ENCODE measurements at regions not wholly inside any gene's neighbourhood (a gene's known extent, or its start where the extent isn't known, plus 50 kb on each side); places are given as distances from the start of the nearest gene placed in this dataset.

- ATAC-seq (no peak), DNase-seq (ENCODE audit: low spot score) (no peak), FAIRE-seq (no peak)
- H3K4me1 ChIP-seq (ENCODE audit: insufficient read depth, low read length): no peaks in the 10 kb centered on the region
- CTCF ChIA-PET (ENCODE audit: low intra/inter-chr PET ratio, low total read pairs): no interaction called here
- no peak overlapping the region for H3K4me3 ChIP-seq (replicated peaks in 1 of 3; ENCODE audit: insufficient read depth in 1 of 3, low read depth in 2 of 3, low read length in 3 of 3)
- no peaks in the 10 kb centered on the region for H3K9me3 ChIP-seq (ENCODE audit: low read length)
- intact Hi-C loops (cut with micrococcal nuclease; ENCODE audit: unreplicated experiment): no loop called here
- no peaks in the 10 kb centered on the region for H4K20me1 ChIP-seq (ENCODE audit: insufficient read depth, low read length)
- H3K79me2 ChIP-seq (ENCODE audit: insufficient read depth, low read length): no peaks in the 10 kb centered on the region
- POLR2A ChIA-PET: no interaction called here
- H2AFZ ChIP-seq (ENCODE audit: low read length): no peak overlapping the region
- no peaks in the 10 kb centered on the region for H3K36me3 ChIP-seq (replicated peaks in 1 of 2; ENCODE audit: control insufficient read depth in 1 of 2, insufficient read depth in 2 of 2, low read length in 2 of 2)
- peaks cover 0 to 17% of the 10 kb centered on the region in 2 experiments; a peak in 2 of 5 replicates for H3K27me3 ChIP-seq (ENCODE audit: control insufficient read depth in 1 of 2, insufficient read depth in 2 of 2, low read length in 2 of 2)
- no peak overlapping the region for H3K9ac ChIP-seq (ENCODE audit: insufficient read depth, low read depth, low read length)
- BruUV-seq (replicated peaks): no TSS peak
- 5% methylated on average over 5 of the region's 5 CpGs for WGBS (ENCODE audit: low lambda C conversion rate)
- H3K4me2 ChIP-seq (ENCODE audit: low read depth, low read length): no peak overlapping the region
- no peak overlapping the region for H3K27ac ChIP-seq (ENCODE audit: extremely low read length, insufficient read depth, low read length)
- in situ Hi-C loops (cut with HindIII; ENCODE audit: extremely low pct_ligation_motif_present, low pct_unique_long_range_greater_than_20kb): no loop called here
- TF ChIP-seq UBTF (CRISPR knock-in tag; IDR thresholded peaks at IDR 0.05): no peak
- TF ChIP-seq PAF1 (CRISPR knock-in tag; IDR thresholded peaks at IDR 0.05): no peak
- TF ChIP-seq HMGXB4 (CRISPR knock-in tag; IDR thresholded peaks at IDR 0.05; ENCODE audit: borderline replicate concordance in 1 of 2, low read depth in 1 of 2): no peak
- no peak for TF ChIP-seq PRDM10 (CRISPR knock-in tag; IDR thresholded peaks at IDR 0.05; ENCODE audit: low read depth)
- TF ChIP-seq ZNF33A (CRISPR knock-in tag; IDR thresholded peaks at IDR 0.05; ENCODE audit: borderline replicate concordance): no peak
- TF ChIP-seq AHR (CRISPR knock-in tag; IDR thresholded peaks at IDR 0.05): no peak
- TF ChIP-seq ZNF543 (CRISPR knock-in tag; IDR thresholded peaks at IDR 0.05): no peak
- TF ChIP-seq ZNF335 (CRISPR knock-in tag; IDR thresholded peaks at IDR 0.05): no peak
- TF ChIP-seq ZNF121 (CRISPR knock-in tag; IDR thresholded peaks at IDR 0.05): no peak
- TF ChIP-seq NR3C1 (CRISPR knock-in tag; IDR thresholded peaks at IDR 0.05): no peak
- TF ChIP-seq FOSL1 (CRISPR knock-in tag; IDR thresholded peaks at IDR 0.05; ENCODE audit: borderline replicate concordance): no peak
- TF ChIP-seq IRX3 (CRISPR knock-in tag; IDR thresholded peaks at IDR 0.05; ENCODE audit: borderline replicate concordance, low read depth): no peak
- no peak for TF ChIP-seq ZNF367 (CRISPR knock-in tag; IDR thresholded peaks at IDR 0.05; ENCODE audit: borderline replicate concordance)
- TF ChIP-seq PAWR (CRISPR knock-in tag; IDR thresholded peaks at IDR 0.05; ENCODE audit: borderline replicate concordance): no peak
- TF ChIP-seq ZNF788 (CRISPR knock-in tag; IDR thresholded peaks at IDR 0.05; ENCODE audit: borderline replicate concordance): no peak
These were observed 186.8 kb upstream of the CHRNA7 start for GRCh38 chr15:31843426-31844055.

Measured in HepG2 (cell line).